GM21423 (cell line): ENCODE measurements at regions not wholly inside any gene's neighbourhood (a gene's known extent, or its start where the extent isn't known, plus 50 kb on each side); places are given as distances from the start of the nearest gene placed in this dataset.

Source experiments
- ATAC-seq: cut with Tn5 transposase; IDR thresholded peaks from one replicate; pipeline ENCODE4 v1.9.1; 2021; ENCODE audit warnings: mild to moderate bottlenecking, moderate library complexity; ENCODE audit not compliant: unreplicated experiment

DNA sequence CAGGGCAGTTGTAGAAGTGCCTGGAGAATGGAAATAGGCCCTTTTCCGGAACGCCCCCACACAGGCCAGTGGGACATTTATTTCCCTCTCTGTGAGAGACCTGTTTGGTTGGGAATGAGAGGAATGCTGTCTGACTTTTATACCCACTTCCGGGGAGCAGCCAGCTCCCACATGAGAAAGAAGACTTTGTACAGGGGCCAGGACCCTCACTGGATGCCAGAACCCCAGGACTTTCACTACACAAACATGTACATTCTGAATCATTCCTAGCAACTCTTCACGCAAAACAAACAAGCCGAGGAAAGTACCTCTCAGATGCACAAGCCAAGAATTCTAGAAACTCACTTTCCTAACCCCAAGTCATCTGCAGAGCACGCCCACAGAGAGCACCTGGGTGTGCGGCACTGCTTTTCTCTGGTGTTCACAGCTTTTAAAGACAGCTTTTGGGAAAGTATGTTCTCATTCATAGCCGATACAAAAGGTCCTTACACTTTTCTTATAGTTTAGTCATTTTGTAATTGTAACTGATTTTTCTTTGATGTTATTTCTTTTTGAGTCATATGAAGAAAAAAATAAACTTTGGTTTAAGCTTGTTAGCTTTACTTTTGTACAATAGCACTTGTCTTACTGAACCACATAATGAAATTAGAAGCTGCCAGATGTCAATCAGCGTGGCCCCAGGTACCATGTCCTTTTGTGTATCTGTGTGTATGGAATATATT lies 856.1 kb upstream of the ID2 start:
- no peak for ATAC-seq

GRCh38 chr2:7826656-7827055 lies 855.2 kb upstream of the ID2 start:
- ATAC-seq: no peak

DNA sequence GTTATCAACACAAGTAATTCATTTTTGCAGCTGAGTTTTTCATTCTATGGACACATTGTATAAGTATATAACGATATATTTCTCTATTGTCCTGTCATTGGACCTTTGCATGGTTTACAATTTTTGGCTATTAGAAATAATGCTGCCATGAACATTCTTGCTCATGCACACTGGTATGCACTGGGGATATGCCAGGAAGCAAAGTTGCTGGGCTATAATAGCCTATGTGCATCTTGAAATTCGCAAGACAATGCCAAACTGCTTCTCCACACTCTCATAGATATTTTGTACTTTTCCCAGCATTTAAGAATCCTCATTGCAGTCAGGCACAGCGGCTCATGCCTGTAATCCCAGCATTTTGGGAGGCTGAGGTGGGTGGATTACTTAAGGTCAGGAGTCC lies 852.6 kb upstream of the ID2 start:
- no peak for ATAC-seq

- no peak for ATAC-seq
Observed at GRCh38 chr2:7830616-7831015, 851.2 kb upstream of the ID2 start.

GRCh38 chr2:7835151-7835550 lies 846.7 kb upstream of the ID2 start:
- no peak for ATAC-seq

DNA sequence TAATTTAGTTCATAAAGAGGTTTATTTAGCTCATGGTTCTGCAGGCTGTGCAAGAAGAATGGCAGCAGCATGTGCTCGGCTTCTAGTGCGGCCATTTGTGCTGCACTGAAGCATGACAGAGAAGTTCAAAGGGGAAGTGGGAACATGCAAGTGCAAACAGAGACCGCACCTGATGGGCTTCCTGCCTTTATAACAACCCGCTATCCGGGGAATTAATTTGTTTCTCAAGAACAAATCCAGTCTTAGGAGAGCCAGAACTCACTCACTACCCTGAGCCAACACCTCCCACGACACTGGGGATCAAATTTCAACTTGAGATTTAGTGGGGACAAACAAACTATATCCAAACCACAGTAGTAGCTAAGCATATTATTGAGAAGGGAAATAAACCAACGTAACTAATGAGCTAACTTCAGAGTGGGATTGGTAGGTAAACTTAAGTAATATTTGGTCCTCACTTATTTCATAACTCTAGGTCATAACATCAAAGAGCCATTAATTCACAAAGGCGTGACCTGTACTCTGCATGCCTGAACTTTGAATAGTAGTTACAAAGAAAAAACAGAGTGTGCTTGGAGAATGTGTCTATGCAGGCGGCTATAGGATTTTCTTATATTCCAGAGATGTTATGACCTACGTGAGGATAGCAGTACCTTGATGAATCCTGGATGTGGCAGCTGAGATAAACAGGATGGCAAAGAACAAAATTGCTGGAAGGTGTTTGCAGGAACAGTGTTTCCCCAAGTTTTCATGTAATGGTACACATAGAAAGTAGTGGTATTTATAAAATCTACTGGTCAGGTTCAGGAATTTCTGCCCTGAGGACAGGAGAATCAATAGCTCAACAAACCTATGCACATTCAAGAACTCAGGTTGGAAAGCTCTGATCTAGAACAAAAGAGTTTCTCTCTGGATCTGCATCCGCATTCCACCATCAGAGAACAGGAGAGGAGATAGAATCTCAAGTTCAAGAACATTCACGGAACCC lies 845.9 kb upstream of the ID2 start:
- peak; percentile 99 for ATAC-seq

DNA sequence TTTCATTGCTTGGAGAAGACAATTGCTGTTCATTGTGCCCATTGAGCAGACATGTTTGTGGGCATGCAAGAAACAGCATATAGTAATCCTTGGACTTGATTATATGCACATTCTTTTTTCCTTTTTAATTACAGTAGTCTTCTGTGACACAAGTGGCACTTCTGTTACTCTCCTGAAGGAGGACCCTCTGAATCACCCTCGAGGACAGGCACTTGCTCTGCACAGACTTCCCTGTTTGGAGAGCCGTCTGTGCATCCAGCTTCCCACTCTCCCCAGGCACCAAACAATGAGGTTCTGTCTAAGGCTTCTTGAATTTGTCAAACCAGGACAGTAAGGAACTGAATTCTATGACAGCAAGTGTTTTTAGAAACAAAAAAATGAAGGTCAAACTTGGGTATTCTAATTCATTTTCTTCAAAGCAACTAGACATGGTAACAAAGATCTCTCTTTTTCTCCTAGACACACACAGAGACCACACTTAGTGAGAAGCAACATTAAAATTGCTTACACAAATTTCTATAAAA lies 844.6 kb upstream of the ID2 start:
- no peak for ATAC-seq

DNA sequence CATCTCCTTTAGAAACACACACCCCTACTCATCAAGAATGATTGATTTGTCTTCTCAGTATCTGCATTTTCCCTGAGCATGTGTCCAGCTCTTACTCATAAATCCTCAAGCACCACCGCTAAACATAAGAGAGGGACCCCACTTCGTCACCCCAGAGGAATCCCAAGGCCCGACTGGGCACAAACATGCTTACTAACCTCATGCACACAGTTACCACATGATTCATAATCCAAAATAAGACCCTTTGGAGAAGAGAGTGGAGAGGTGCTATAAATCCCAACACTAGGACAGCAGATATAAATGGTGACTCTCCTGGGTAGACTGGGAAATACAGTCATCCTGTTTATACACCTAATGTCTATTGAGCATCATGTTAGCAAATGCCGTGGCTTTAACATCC lies 843.2 kb upstream of the ID2 start:
- no peak for ATAC-seq

DNA sequence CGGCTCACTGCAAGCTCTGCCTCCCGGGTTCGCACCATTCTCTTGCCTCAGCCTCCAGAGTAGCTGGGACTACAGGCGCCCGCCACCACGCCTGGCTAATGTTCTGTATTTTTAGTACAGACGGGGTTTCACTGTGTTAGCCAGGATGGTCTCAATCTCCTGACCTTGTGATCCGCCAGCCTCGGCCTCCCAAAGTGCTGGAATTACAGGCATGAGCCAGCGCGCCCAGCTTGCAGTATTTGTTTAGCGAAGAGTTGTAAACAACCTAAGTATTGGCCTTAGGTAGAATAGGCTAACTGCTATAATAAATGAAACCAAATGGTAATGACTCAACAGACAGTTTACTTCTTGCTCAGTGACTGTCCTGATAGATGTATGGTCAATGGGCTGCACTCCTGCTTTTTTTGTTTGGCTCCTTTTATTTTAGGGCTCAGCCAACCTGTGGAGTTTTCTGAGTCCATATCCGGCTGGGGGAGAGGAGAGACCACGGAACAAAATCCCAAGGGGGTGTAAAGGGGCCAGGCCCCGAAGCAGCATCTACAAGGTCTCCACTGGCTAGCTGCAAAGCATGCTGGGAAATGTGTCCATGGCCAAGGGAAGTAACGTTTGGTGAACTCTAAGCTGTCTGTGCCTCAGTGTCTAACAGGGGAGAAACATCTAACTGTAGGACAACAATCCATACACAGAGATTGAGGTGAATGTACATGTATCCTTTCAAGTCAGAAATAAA lies 841.0 kb upstream of the ID2 start:
- no peak for ATAC-seq

DNA sequence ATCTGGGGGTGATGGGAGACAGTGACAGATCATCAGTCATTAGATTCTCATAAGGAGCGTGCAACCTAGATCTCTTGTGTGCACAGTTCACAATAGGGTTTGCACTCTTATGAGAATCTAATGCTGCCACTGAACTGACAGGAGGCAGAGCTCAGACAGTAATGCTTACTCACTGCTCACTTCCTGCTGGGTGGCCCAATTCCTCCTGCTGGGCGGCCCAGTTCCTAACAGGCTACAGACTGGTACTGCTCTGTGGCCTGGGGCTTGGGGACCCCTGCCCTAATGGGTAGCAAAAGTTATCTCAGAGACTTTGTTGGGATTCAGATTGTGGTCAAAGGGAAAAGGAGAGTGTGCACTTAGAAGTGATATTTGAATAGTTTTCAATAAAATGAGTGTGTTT lies 840.1 kb upstream of the ID2 start:
- no peak for ATAC-seq

- no peak for ATAC-seq
Observed at GRCh38 chr2:7844414-7844965, 837.4 kb upstream of the ID2 start.

- no peak for ATAC-seq
Observed at GRCh38 chr2:7845332-7845731, 836.5 kb upstream of the ID2 start.

GRCh38 chr2:7846607-7847006 lies 835.2 kb upstream of the ID2 start:
- ATAC-seq: no peak

DNA sequence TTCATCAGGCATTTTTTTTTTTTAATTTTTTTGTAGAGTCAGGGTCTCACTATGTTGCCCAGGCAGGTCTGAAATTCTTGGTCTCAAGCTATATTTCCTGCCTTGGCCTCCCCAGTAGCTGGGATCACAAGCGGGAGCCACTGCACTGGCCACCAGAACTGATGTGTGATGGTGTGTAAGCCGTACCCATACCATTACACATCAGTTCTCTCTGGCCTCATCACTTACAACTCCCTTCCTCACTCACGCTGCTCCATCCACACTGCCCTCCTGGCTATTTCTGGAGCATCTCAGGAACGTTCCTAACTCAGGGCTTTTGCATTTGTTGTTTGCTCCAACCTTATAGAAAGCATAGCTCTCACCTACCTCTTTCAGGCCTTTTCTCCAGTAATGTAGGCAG lies 834.5 kb upstream of the ID2 start:
- no peak for ATAC-seq

DNA sequence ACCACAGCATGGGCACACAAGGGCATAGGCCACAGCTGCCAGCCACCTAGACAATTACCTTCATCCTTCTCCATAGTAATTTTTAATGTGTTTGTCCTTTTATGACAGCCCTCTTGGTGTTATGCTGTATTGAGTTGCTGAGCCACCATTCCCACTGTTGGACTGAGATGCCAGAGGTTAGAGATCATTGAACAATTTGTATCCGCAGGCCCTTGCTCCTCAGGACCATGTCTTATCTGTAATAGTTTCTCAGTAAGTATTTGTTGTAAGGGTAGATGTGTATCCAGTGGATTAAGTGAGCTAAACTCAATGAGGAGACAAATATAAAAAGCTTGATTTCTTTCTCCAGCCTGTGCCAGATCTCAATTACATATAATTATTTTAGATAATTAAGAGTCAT lies 832.8 kb upstream of the ID2 start:
- ATAC-seq: no peak

DNA sequence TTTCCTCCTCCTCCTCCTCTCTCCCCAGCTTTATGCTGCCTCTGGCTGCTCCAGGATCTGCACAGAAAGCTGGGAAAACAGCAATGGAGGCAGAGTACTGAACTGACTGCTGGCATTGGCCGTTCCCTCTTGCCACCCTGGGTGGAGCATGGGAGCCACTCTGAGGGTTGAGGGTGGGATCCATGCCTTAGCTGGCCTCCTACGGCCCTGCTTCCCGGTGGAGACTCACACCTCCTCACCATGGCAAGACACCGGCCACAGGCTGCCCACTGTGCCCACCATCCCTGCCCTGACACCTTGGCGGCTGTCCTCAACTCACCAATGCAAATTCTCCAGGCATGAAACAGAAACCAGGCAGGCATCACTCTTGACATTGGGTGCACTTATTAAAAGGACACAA lies 832.3 kb upstream of the ID2 start:
- ATAC-seq: no peak

- no peak for ATAC-seq
Observed at GRCh38 chr2:7852546-7852945, 829.3 kb upstream of the ID2 start.

DNA sequence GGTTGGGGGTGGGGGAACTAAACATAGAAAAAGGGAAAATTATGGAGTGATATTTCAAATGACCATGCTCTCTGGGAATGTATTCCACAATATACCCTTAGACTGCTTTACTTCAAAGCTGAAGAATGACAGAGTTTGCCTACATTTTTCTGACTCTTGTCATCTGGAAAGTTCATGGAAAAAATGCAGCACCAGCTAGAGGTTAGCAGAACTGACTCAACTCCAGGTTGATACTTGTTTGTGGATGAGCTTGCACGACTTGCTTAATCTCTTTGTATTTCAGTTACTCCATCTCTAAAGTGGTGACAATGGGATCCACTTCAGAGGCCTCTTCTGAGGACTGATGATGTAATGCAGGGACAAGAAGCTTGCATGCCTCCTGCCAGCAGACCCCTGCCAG lies 824.0 kb upstream of the ID2 start:
- no peak for ATAC-seq

DNA sequence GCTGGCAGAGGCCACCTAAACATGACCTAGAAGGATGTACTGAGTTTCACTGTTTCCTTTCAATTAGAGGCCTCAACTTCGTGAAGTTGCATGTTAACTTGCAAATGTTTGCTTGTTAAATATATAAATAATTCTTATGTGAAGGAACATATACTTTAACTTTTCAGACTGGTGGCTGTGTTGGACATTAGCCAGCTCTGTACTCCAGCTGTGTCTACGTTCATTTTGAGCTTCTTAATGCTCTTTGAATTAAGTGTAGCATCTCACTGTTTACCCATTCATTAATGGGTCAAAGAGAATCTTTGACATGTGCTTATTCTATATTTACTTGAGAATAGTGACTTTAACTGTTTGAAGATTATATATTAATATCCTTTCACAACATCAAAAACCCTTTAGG lies 823.2 kb upstream of the ID2 start:
- ATAC-seq: no peak

DNA sequence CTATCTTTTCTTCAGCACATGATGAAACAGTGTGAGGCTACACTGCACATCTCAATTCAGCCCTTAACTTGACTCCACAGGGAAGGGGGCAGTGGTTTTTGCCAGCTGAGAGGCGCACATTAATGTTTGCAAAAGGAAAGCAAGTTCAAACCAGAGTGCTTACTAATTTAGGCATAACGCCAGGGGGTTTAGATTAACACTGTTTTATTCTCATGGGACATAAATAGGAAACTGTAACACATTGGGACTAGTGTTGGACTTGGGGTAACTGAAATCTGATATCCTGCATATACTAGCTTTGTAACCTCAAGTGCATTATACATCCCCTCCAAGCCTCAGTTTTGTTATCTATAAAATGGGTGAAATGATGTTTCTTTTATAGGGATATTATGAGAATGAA lies 821.2 kb upstream of the ID2 start:
- no peak for ATAC-seq
